ENCODE measurements at regions not wholly inside any gene's neighbourhood (a gene's known extent, or its start where the extent isn't known, plus 50 kb on each side); places are given as distances from the start of the nearest gene placed in this dataset.

DNA sequence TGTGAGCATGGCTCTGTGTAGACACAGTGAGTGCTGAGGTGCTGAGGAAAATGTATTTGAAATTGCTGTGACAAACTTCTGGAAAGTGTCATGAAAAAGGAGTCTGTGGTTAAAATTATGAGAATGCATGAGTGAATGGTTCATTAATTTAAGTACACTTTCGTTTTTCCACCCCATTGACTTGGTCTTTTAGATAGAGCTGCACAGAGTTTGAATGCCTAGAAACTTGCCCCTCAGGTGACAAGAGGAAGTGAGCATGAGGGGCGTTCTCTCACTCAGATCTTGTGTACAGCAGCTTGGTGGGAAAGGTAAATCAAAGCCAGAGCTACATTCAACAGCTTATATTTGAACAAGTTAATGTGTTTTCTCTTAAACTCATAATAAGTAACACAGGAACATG, 296.8 kb downstream of the WDR72 start:
- DNase-seq: no peak

DNA sequence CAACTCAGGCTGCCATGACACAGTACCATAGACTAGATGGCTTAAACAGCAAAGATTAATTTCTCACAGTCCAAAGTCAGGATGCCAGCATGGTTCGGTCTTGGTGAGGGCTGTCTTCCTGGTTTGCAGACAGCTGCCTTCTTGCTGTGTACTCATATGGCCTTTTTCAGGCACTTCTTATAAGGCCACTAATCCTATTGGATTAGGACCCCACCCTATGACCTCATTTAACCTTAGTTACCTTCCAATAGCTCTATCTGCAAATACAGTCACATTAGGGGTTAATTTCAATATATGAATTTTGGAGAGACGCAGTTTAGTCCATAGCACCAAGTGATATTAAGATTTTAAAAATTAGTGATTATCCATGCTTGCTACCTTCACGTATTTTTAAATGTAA, 297.8 kb downstream of the WDR72 start:
- no peak for DNase-seq

DNA sequence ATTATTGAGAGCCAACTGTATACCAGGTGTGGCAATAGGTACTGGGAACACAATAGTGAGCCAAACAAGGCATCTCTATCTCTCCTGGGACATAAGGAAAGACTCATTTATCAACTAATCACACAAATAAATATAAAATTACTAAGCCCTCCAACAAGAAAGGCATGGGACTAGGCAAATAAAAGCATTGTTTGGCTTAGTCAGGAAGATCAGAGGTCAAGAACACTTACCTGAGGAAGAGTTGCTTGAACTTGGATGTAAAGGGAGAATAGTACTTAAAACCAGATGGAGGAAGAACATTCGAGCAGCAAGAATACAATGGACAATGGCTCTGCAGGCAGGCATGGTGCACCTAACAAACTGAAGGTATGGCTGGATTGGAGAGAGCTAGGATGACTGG, 300.7 kb downstream of the WDR72 start:
- DNase-seq: no peak

DNA sequence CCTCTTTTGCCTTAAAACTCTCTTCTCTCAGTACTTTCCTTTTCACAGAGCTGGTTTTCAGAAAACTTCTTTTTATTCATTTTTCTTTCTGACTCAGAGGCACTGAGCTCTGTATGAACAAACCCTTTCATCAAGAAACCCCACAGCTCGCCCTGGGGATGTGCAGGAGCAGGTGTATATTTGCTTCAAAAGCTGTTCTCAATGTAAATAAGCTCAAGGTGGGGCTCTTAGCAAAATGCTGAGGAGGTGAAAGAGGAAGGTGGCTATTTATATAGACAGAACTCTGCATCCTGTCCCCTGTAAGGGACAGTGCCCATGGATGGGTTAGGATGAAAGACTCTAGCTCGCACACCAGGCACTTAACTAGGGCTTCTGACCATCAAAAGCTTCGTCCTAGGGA, 302.0 kb downstream of the WDR72 start:
- no peak for DNase-seq

DNA sequence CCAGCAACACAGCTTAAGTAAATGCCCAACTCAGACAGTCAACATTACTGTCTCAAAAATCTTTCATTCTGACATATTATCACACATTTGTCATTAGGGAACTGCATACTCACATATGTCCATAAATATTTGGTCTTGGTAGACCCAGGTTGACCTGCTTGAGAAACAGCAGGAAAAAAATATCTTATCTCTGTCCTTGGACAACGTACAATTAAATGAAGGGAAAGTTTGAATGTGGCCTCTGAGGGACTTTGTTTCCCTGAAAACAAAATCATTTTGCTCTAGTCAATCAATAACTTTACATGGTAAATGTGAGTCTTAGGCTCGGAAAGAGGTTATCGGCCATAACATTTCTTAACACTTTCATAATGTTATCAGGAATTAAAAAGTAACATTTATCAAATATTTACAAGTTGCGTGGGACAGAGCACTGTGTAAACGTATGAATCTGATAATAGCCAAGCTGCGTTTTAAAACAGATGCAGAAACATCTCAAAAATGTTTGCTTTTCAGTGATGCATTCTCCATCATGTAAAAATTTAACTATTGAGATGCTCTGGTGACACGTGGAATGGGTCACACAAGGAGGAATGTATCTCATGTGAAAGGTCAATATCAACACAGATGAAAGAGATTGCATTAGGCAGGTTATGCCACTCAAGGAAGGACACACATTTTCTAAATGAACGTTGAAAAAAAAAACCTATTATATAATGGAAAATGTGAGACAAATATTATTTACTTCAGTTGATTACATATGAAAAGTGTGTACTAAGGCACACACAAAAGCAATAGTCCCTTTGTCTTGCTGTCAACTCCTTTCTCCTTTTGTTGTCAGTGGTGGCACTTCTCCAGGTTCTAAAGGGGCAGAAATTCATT, 304.4 kb downstream of the WDR72 start:
- no peak for DNase-seq

DNA sequence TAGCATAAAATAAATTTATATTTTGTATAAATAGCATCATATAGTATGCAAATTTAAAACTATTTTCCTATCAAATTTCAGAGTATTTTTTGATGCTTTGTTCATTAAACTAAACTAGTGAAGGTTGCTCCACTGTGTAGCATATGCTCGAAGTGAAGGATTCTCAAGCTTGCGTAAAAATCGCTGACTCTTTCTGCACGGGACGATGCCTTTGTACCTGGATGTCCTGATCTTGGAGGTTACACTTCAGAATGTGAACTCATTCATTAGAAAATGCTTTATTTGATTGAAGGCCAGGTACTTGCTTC, 305.0 kb downstream of the WDR72 start:
- DNase-seq: no peak

DNA sequence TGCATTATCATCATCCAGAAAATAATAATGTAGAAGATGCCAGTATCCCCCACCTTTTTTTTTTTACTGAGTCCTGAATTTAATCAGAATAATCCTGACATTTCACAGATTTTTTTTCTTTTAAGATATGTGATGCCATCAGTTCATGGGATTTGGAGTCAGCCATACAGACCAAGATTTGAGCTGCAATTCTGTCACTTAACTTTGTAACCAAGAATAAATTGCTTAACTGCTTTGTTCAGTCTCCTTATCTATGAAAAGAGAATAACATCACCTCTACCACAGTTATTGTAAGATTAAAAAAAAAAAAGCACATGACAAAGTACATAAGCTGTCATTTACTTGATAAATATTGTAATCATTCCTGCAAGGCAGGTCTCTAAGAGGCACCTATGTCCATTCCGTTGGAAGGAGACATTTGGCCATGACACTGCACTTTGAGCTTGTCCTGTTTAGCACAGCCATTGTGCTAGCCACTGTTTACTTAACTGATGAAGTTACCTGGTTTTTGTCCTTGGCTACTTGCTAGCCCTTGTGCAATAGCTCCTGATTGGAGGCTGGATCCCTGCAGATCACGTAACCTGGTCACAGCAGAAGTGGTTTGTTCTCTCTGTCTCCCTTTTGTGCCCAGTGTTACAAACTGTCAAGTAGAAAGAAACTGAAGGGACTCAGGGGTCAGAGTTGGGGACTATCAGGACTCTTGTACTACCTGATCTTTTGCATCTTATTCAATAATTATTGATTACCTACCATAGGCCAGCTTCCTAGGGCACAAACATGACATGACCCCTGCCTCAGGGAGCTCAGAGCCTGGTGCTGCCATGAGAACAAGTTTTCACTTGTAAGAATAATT, 306.0 kb downstream of the WDR72 start:
- DNase-seq: no peak

DNA sequence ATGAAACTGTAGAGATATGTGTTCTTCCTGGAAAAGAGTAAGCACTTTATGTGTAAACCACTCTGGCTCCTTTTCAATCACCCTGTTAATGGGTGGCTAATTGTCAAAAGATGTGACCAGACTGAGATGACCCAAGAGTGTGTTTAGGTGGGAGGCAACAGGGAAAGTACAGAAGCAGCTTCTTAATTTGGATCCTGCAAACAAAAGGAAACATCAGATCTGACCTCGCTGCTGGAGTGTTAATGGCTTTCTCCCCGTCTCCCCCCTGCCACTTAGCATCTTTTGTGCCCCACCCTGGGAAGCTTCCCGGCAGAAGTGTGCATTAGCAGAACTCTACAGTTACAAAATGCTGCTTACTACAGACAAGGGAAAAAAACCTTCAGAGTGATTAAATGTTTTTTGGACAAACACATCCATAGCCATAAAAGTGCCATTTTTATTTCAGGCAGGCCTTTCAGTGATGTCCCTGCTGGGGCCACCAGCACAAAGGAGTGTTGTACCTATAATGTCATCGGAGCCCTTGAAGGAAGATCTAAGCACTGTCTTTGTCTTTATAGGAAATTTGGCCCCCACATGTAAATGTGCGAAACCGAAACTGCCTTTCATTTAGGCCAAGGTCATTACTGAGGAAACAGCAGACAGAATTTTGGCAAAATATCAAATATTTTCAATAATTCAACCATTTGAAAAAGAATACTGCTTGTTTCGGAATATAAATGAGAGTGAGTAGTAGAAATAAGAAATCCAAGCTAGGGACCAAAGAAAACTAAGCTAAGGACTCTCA, 311.0 kb downstream of the WDR72 start:
- DNase-seq: peak; percentile 44

DNA sequence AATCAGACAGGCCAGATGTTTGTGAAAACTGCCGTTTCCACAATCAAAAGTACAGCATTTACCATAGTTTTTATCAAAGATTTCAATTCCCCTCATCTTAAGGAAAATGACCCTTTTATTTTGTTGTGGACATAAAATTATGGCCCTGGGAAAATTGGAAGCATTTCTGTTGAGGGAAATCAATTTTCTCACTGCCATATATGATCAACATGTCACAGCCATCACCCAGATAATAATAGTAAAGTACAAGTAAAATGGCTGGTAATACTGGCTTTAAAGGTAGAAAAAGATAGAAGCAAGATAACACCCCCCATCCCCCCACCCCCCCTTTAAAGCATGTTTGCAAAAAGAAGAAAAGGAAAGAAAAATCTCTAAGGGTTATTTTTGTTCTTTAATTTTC, 311.7 kb downstream of the WDR72 start:
- DNase-seq: no peak

DNA sequence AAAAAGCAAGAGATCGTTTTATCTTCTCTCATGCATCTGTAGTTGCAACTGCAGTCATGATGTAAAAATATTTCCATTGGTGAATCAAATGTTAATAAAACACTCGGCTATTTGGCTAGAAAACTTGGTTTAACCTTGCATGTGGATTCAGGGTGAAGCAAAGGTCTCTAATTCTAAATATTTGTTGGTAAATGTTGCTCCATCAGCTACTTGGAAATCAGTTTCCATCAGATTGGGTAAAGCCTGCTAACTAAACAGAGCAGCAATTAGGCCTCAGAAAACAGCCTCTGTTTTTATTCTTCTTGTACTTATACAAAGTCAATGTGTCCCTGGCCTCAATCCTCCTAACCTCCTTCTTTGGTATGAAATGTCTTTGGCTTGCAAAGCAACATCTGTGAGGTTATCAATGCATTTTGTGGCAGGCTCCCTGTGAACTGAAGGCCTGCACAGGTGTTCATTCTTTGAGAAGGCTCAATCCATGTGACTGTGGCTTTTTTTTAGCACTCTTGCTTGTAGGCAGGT, 312.3 kb downstream of the WDR72 start:
- DNase-seq: no peak

DNA sequence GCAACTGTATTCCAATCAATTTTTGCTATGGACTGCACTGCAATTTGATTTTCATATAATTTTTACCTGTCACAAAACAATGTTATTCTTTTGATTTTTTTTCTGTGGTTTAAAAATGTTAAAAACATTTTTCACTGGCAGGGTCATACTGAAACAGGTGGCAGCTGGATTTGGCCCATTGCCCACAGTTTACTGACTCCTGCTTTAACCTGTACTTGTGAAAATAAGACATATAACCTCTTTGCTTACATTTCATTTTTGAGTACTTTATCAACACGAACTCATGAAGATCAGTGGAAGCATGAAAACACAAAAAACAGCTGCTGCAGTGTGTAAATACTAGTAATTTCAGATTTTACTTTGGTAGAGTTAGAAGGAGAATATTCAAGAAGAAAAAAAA, 313.1 kb downstream of the WDR72 start:
- DNase-seq: no peak

DNA sequence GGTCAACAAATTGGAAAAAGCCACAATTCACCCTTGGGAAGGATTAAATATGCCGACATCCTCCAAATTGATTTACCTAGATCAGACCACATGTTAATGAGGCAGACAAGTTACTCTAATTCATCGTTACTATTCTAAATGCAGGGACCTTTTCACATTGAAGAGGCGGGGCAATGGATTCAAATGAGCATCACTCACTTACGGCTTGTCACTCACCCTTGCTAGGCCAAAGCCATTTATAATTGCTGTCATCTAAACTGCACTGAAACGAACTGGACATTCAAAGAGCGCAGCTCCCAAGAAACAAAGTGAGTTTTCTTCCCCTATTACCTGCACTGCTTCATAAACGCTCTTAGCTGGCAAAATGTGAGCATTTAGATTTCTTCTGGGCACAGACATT, 313.9 kb downstream of the WDR72 start:
- no peak for DNase-seq

DNA sequence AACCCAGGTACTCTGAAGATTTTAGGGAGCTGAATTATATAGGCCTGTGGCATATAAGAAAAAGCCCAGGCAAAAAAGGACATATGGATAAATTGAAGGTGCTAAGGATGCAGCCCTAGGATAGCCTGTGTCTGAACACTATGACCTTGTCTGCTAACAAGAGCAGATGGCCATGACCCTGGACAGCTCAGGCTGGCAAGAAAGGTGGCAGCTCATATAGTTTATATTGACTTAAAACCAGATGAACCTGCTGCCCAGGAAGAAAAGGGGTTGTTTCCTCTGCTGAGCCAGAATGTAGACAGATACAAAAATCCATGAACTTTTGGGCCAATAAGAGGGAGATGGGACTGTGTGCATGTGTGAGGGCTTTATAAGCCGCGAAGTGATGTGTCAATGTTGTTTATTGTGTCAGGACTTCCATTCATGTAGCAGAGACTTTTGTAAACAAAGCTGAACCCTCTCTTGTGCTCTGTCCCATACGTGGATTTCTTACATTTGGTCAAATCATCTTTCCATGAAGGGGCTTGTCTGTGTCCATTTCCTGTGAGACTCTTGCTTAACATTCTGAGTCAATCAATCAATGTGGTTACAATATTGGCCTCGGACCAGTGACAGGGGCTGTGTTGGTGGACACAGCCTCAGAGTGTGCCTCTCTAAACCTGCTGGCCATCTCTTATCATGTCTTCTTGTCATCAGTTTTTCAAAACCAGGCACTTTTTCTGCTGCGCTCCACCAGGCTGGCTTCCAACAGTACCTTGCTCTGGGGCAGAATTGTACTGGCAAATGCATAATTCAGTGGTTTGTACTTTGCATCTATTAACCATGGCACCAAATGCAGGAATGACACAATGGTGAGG, 321.2 kb downstream of the WDR72 start:
- no peak for DNase-seq

DNA sequence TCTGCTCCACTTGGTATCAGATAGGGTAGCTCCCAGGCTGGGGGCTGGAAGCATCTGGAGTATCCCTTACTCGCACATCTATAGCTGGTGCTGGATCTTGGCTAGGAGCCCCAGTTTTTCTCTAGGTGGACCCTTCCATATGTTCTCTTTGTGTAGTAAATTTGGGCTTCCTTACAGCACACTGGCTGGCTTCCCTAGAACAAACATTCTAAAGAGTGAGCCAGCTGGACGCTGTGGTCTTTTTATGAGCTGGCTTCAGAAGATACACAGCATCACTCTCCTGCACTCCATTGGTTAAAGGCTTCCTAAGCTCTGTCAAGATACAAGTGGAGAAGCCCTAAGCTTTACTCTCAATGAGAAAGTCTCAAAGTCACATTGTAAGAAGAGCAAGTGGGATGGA, 322.1 kb downstream of the WDR72 start:
- DNase-seq: no peak

DNA sequence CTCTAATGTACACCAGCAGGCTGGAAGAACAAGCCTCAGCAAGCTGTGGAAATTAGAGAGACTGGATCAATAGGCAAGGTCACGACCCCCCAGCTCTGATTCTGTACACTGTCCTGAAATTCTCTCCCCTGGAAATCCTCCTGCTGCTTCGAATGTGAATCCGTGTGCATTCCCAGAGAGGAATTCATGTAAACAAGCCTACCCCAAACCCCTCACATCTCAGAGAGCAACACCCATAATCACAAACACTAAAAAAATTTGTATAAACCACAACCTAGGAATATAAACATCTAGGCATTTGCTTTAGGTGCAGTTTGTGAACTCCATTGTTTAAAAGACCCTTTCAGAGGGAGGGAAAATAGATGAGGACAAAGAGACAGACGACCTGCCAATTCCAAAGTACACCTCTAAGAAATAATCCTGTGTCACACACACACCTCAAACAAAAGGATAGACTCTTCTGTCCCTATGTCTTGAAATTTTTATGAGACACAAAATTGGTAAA, 325.2 kb downstream of the WDR72 start:
- peak; percentile 75 for DNase-seq

DNA sequence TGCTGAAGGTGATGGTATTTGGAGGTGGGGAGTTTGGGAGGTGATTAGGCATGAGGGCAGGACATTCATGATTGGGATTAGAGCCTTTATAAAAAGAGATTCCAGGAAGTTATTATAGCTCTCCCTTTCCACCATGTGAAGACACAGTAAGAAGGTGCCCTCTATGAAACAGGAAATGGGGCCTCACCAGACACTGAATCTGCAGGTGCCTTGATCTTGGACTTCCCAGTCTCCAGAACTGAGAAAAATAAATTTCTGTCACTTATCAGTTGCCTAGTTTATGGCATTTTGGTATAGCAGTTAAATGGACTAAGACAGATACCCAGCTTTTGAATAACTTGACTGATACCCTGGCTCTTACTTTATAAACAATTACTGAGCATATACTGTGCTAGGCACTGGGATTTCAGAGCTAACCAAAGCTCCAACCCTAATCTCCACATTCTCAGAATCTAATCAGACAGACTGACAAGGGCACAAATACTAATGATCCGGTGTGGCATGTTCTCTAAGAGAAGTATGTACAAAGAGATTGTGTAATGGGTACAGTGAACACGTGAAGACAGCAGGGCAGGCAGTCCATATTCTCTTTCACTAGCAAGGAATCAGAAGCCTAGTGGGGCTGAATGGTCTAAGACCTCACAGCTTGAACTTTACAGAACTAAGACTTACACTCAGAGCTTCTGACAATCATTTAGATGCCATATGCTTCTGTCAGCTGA, 343.1 kb downstream of the WDR72 start:
- DNase-seq: no peak

DNA sequence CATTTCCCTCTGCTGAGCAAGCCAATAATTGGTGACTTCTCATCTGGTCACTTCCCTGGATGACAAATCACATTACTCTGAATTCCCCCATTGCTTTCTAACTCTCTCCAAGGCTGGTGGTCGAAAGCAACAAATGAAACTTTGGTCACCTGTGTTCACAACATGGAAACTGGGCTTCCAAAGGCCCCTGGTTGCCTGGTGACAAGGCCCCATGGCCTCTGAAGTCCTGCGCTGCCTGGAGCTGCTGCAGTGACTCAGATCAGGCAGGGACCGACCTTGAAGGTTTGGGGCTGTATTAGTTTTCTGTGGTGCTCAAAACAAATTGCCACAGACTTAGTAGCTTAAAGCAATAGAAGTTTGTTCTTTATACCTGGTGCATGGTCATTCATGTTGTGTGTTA, 345.3 kb downstream of the WDR72 start:
- DNase-seq: no peak

DNA sequence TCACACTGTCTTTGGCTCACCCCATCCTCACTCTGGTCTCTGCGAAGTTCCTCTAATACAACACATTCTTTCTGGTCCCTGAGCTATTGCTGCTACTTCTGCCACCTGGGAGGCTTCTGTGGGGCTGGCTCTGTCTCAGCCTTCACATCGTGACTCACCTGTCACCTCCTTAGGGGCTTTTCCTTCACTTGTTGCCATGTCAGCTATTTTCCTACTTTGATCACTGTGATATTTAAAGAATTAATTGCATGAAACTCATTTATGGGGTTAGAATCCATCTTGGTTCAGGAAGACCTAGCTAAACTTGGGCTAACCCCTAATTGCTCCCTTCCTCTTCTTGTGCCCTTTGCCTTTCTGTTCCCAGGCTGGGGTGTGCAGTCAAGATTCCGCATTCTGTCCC, 346.9 kb downstream of the WDR72 start:
- DNase-seq: no peak

DNA sequence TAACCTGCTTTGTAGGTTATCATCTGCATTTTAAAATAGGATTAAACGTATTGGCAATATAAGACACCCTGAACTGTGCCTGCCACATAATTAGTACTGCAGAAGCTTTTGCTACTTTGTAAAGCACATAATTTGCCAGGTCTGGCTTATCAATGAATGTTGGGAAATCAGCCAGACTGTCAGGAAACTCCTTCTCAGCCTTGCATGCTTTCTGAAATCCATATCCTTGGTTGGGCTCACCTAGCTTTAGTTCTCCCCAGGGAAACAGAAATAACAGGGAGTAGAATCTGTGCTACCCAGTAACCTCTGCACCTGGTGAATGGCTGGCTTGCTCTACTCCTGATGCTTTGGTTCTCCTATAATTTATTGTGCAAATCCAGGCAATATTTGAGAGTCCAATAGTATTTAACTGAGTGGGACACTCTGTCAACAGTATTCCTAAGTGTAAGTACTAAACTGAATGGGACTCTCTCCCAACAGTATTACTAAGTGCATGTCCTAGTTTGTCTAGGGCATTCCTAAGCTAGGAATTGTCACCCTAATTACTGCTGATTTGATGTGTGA, 354.5 kb downstream of the WDR72 start:
- DNase-seq: no peak

DNA sequence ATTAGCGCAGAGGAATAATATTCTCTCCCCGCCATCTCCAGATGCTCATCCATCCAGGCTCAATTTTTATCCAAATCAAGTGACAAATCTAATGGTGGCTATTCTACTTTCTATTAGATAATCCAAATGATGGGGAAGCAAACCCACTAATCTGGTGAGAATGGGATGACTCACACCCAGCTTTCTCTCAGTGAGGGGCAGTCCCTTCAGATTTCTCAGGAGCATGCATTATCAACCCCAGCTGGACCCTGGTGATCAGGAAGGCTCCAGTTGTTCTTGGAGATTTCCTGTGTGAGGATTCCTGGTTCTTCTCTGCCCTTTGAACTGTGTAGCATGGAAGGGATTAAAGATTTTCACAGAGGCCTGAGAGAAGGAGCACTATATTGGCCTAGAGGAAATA, 358.0 kb downstream of the WDR72 start:
- DNase-seq: no peak

DNA sequence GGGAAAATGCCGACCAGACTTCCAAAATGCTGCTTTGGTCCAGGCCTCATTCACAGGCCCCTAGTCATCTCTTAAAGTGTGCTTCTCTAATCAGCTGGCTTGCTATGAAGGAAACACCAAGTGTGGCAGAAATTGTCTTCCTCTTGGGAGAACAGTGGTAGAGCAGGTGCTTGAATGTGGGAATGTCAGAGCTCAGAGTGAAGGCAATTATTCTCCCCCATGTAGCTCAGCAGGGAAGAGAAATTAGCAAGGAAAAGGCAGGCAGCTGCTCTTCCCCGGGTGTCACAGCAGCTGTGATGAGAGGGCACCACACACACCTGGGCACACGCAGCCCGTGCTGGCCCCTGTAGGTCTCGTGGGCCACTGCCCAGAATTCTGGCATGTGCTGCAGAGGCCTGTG, 358.5 kb downstream of the WDR72 start:
- peak; percentile 68 for DNase-seq
